ENCODE measurements at regions not wholly inside any gene's neighbourhood (a gene's known extent, or its start where the extent isn't known, plus 50 kb on each side); places are given as distances from the start of the nearest gene placed in this dataset.

- no peak for TF ChIP-seq EZH2 (IDR thresholded peaks at IDR 0.05)
- TF ChIP-seq YY1 (IDR thresholded peaks at IDR 0.05; ENCODE audit: extremely low read depth, insufficient replicate concordance, low read depth, low read length): no peak
- no peak for TF ChIP-seq CTCF (IDR thresholded peaks at IDR 0.05 in 2 of 3, conservative IDR thresholded peaks at IDR 0.05 in 1 of 3; ENCODE audit: borderline replicate concordance in 1 of 3, insufficient read depth in 1 of 3, low read depth in 2 of 3, low read length in 2 of 3)
- no peak for TF ChIP-seq ZFX (IDR thresholded peaks at IDR 0.05)
- TF ChIP-seq SP1 (IDR thresholded peaks at IDR 0.05; ENCODE audit: low read depth): no peak
- no peak for TF ChIP-seq SRF (IDR thresholded peaks at IDR 0.05; ENCODE audit: low read depth)
- no peak for TF ChIP-seq EZH2phosphoT487 (IDR thresholded peaks at IDR 0.05; ENCODE audit: borderline replicate concordance)
Observed at GRCh38 chr5:61230492-61230891, 68.2 kb upstream of the SMIM15 start.

Data from HCT116 (cell line).